HCT116 (cell line): ENCODE measurements at regions not wholly inside any gene's neighbourhood (a gene's known extent, or its start where the extent isn't known, plus 50 kb on each side); places are given as distances from the start of the nearest gene placed in this dataset.

Source experiments
- ATAC-seq: fragments of 200-7000 bp; cut with Tn5 transposase; 2 replicates; pipeline ENCODE4 v1.9.1; 2020; ENCODE audit warnings: mild to moderate bottlenecking, moderate library complexity
- BruUV-seq: library from RNA; stranded (reverse); fragments of 400-500 nt; replicated peaks from 2 replicates; lab custom pipeline; 2021; lab: Mats Ljungman, UMichigan
- CTCF ChIA-PET: fragments of 300-600 bp; sonication (Branson Sonifier 250); formaldehyde crosslinking; loops from one replicate; lab custom pipeline; 2021; ENCODE audit warnings: antibody characterized with exemption; lab: Charles Lee
- POLR2A ChIA-PET: fragments of 300-600, 350-600 bp; sonication (Branson Sonifier 250); formaldehyde crosslinking; loops from one replicate; lab custom pipeline; 2021; ENCODE audit warnings: antibody characterized with exemption; lab: Charles Lee
- RAD21 ChIA-PET, 2 experiments: fragments of 300-600 bp; sonication (Branson Sonifier 250); formaldehyde crosslinking; loops; one replicate each; lab custom pipeline; 2023; ENCODE audit warnings: low total read pairs in 2 of 2; ENCODE audit not compliant: uncharacterized antibody in 2 of 2, unreplicated experiment in 2 of 2, low non-redundant PET in 1 of 2; lab: Charles Lee
- DNase-seq: peaks from one replicate; pipeline ENCODE4 v3.0.0-alpha.2; 2010; ENCODE audit warnings: low read depth, low spot score
- H2AFZ ChIP-seq: fragments of 200-600 bp; shearing (Covaris generic), sonication (generic); 2 replicates; pipeline ENCODE4 v1.6.1; 2017; ENCODE audit warnings: low read depth, mixed run types, mixed read lengths, antibody characterized with exemption, low read length; ENCODE audit not compliant: poor library complexity, severe bottlenecking
- H3K27ac ChIP-seq: 2 replicates; pipeline ENCODE4 v1.5.1; 2012; ENCODE audit warnings: low read depth, low read length
- H3K27me3 ChIP-seq: fragments of 200-600 bp; sonication (generic); 2 replicates; pipeline ENCODE4 v1.6.1; 2016; ENCODE audit warnings: mixed run types, low read length, mixed read lengths; ENCODE audit not compliant: insufficient read depth
- H3K36me3 ChIP-seq, 2 experiments: fragments of 200-500 bp in 1 of 2; fragments of 200-600 bp in 1 of 2; sonication (Bioruptor generic) in 1 of 2; sonication (generic) in 1 of 2; 2 replicates each; pipeline versions ENCODE4 v1.5.1 to v1.6.1; 2014 to 2016; ENCODE audit warnings: low read length in 2 of 2, inconsistent platforms in 1 of 2, mixed read lengths in 1 of 2, mixed run types in 1 of 2; ENCODE audit not compliant: insufficient read depth in 2 of 2, control insufficient read depth in 1 of 2
- H3K4me1 ChIP-seq, 2 experiments: fragments of 200-600 bp in 1 of 2; sonication (generic) in 1 of 2; 2 replicates each; pipeline versions ENCODE4 v1.5.1 to v1.6.1; 2012 to 2017; ENCODE audit warnings: low read length in 2 of 2, inconsistent platforms in 1 of 2, mild to moderate bottlenecking in 1 of 2, mixed read lengths in 1 of 2, mixed run types in 1 of 2, moderate library complexity in 1 of 2; ENCODE audit not compliant: insufficient read depth in 2 of 2, control insufficient read depth in 1 of 2
- H3K4me2 ChIP-seq: fragments of 200-600 bp; sonication (generic); 2 replicates; pipeline ENCODE4 v1.6.1; 2017; ENCODE audit warnings: mixed run types, low read length, mixed read lengths
- H3K4me3 ChIP-seq, 2 experiments: fragments of 200-600 bp in 1 of 2; sonication (generic) in 1 of 2; replicated peaks in 1 of 2; 2 replicates each; pipeline ENCODE4 v1.5.1; 2011 to 2016; ENCODE audit warnings: low read length in 2 of 2, control low read depth in 1 of 2, low read depth in 1 of 2, mild to moderate bottlenecking in 1 of 2, mixed read lengths in 1 of 2, mixed run types in 1 of 2
- H3K79me2 ChIP-seq: fragments of 200-600 bp; sonication (generic); 2 replicates; pipeline ENCODE4 v1.6.1; 2017; ENCODE audit warnings: mild to moderate bottlenecking, mixed run types, low read length, moderate library complexity, mixed read lengths; ENCODE audit not compliant: insufficient read depth
- H3K9ac ChIP-seq: fragments of 200-600 bp; sonication (generic); 2 replicates; pipeline ENCODE4 v1.6.1; 2016; ENCODE audit warnings: low read length, mixed read lengths
- H3K9me2 ChIP-seq: fragments of 200-600 bp; sonication (generic), shearing (Covaris generic); 2 replicates; pipeline ENCODE4 v1.6.1; 2017; ENCODE audit warnings: mixed run types, mild to moderate bottlenecking, moderate library complexity; ENCODE audit not compliant: insufficient read depth
- H3K9me3 ChIP-seq, 2 experiments: fragments of 200-500 bp in 1 of 2; fragments of 200-600 bp in 1 of 2; sonication (Bioruptor generic) in 1 of 2; sonication (generic) in 1 of 2; 2 replicates each; pipeline ENCODE4 v1.6.1; 2014 to 2017; ENCODE audit warnings: low read length in 2 of 2, mixed read lengths in 2 of 2, inconsistent platforms in 1 of 2, low read depth in 1 of 2, mild to moderate bottlenecking in 1 of 2, mixed run types in 1 of 2, moderate library complexity in 1 of 2; ENCODE audit not compliant: control insufficient read depth in 1 of 2, insufficient read depth in 1 of 2
- H4K20me1 ChIP-seq: fragments of 200-600 bp; sonication (generic), shearing (Covaris generic); 2 replicates; pipeline ENCODE4 v1.6.1; 2017; ENCODE audit warnings: mixed run types, mild to moderate bottlenecking, moderate library complexity; ENCODE audit not compliant: insufficient read depth
- CBX3 ChIP-seq: IDR thresholded peaks from 2 replicates; pipeline ENCODE4 v1.6.1; 2012; ENCODE audit warnings: low read depth
- CEBPB ChIP-seq: IDR thresholded peaks from 2 replicates; pipeline ENCODE4 v1.6.1; 2012; ENCODE audit warnings: low read depth
- ELF1 ChIP-seq: IDR thresholded peaks from 2 replicates; pipeline ENCODE4 v1.6.1; 2012; ENCODE audit warnings: low read depth, borderline replicate concordance
- EZH2 ChIP-seq: fragments of 200-600 bp; sonication (generic); IDR thresholded peaks from 2 replicates; pipeline ENCODE4 v1.6.1; 2017; ENCODE audit warnings: antibody characterized with exemption, mixed run types
- EZH2phosphoT487 ChIP-seq: fragments of 200-600 bp; IDR thresholded peaks from 2 replicates; pipeline ENCODE4 v1.6.1; 2018; ENCODE audit warnings: antibody characterized with exemption, borderline replicate concordance
- JUND ChIP-seq: IDR thresholded peaks from 2 replicates; pipeline ENCODE4 v1.6.1; 2012
- MAX ChIP-seq: IDR thresholded peaks from 2 replicates; pipeline ENCODE4 v1.6.1; 2012
- POLR2A ChIP-seq: IDR thresholded peaks from 2 replicates; pipeline ENCODE4 v1.7.0; 2011; ENCODE audit warnings: borderline replicate concordance; ENCODE audit not compliant: insufficient read depth, insufficient read length; ENCODE audit errors: extremely low read depth
- POLR2AphosphoS5 ChIP-seq: IDR thresholded peaks from 2 replicates; pipeline ENCODE4 v1.6.1; 2011; ENCODE audit warnings: mild to moderate bottlenecking, low read depth, low read length, moderate library complexity
- RAD21 ChIP-seq: IDR thresholded peaks from 2 replicates; pipeline ENCODE4 v1.6.1; 2012; ENCODE audit warnings: low read depth, mild to moderate bottlenecking
- REST ChIP-seq: IDR thresholded peaks from 2 replicates; pipeline ENCODE4 v1.6.1; 2012; ENCODE audit warnings: low read depth
- SIN3A ChIP-seq: IDR thresholded peaks from 2 replicates; pipeline ENCODE4 v1.6.1; 2012; ENCODE audit warnings: low read depth
- TCF7L2 ChIP-seq: IDR thresholded peaks from 2 replicates; pipeline ENCODE4 v1.7.0; 2011; ENCODE audit warnings: borderline replicate concordance, inconsistent platforms; ENCODE audit not compliant: insufficient read depth, insufficient read length; ENCODE audit errors: extremely low read depth
- YY1 ChIP-seq: IDR thresholded peaks from 2 replicates; pipeline ENCODE4 v1.6.1; 2011; ENCODE audit warnings: low read length, low read depth, moderate library complexity, mild to moderate bottlenecking; ENCODE audit not compliant: insufficient replicate concordance; ENCODE audit errors: extremely low read depth
- ZFX ChIP-seq: fragments of 450-650 bp; IDR thresholded peaks from 2 replicates; pipeline ENCODE4 v1.6.1; 2017
- ZNF274 ChIP-seq: fragments of 200-500 bp; sonication (Bioruptor generic); IDR thresholded peaks from 2 replicates; pipeline ENCODE4 v1.6.1; 2014; ENCODE audit warnings: mild to moderate bottlenecking, low read depth, low read length, inconsistent platforms
- intact Hi-C: fragments of 100-400 bp; cut with micrococcal nuclease; formaldehyde crosslinking; loops from 2 replicates; pipeline ENCODE4 v1.10.0; 2022

GRCh38 chr3:148070041-148070440 is 627.7 kb upstream of the AGTR1 start:
- CTCF ChIA-PET, result interaction anchor here (3.4 kb wide), 1 partner anchor 8 kb away, joined by 13 read pairs; no protein-coding TSS in a partner anchor
- no TSS peak for BruUV-seq
- ATAC-seq (no peak), DNase-seq (no peak)
- intact Hi-C loops, result loop anchor here (10.0 kb wide), 2 partner anchors 875 to 955 kb away; no protein-coding TSS in a partner anchor
- Histone ChIP-seq H3K9me2 (no peaks in the 10 kb centered on the region; the same call in 1 of the 2 replicates), H3K9me3 (no peaks in the 10 kb centered on the region), H4K20me1 (no peaks in the 10 kb centered on the region), H2AFZ (peak overlapping the region; percentile 50), H3K27ac (no peak overlapping the region), H3K79me2 (no peaks in the 10 kb centered on the region), H3K27me3 (no peaks in the 10 kb centered on the region), H3K9ac (no peak overlapping the region), H3K4me2 (no peak overlapping the region), H3K36me3 (no peaks in the 10 kb centered on the region)
- RAD21 ChIA-PET, result no interaction called here
- TF ChIP-seq ZNF274 (no peak), JUND (no peak), EZH2 (no peak), TCF7L2 (no peak), YY1 (no peak), POLR2AphosphoS5 (no peak), MAX (no peak), CEBPB (no peak)
- TF ChIP-seq, all 23 proteins: peak for 0
- Histone ChIP-seq H3K4me1 (no peaks in the 10 kb centered on the region), H3K4me3 (no peak overlapping the region)
- POLR2A ChIA-PET, result no interaction called here

GRCh38 chr3:148073721-148074456 is 623.8 kb upstream of the AGTR1 start:
- no peaks in the 10 kb centered on the region for H3K4me1 ChIP-seq
- intact Hi-C loops, result loop anchor here (10.0 kb wide), 2 partner anchors 879 to 959 kb away; no protein-coding TSS in a partner anchor
- H2AFZ ChIP-seq, result no peak overlapping the region
- RAD21 ChIA-PET, result no interaction called here
- H3K27me3 ChIP-seq, result no peaks in the 10 kb centered on the region
- H3K36me3 ChIP-seq, result no peaks in the 10 kb centered on the region
- H3K4me3 ChIP-seq, result no peak overlapping the region
- CTCF ChIA-PET, result interaction anchor here (0.9 to 1.1 kb wide), 2 partner anchors 457 to 713 kb away, joined by 3 read pairs; no protein-coding TSS in a partner anchor
- no peak for DNase-seq
- no TSS peak for BruUV-seq
- H3K79me2 ChIP-seq, result no peaks in the 10 kb centered on the region
- H3K4me2 ChIP-seq, result no peak overlapping the region
- no peak overlapping the region for H3K9ac ChIP-seq
- no peak for ATAC-seq
- no peaks in the 10 kb centered on the region; the same call in 1 of the 2 replicates for H3K9me2 ChIP-seq
- no peak overlapping the region for H3K27ac ChIP-seq
- no peaks in the 10 kb centered on the region for H3K9me3 ChIP-seq
- POLR2A ChIA-PET, result no interaction called here
- H4K20me1 ChIP-seq, result no peaks in the 10 kb centered on the region
- TF ChIP-seq ZFX (no peak), RAD21 (no peak), SIN3A (no peak), POLR2A (no peak), JUND (no peak), REST (no peak), EZH2phosphoT487 (no peak), ZNF274 (no peak), CBX3 (no peak), ELF1 (no peak), TCF7L2 (no peak)
